GM21825 (cell line): ENCODE measurements at regions not wholly inside any gene's neighbourhood (a gene's known extent, or its start where the extent isn't known, plus 50 kb on each side); places are given as distances from the start of the nearest gene placed in this dataset.

Source experiments
- ATAC-seq: cut with Tn5 transposase; IDR thresholded peaks from one replicate; pipeline ENCODE4 v1.9.1; 2021; ENCODE audit warnings: mild to moderate bottlenecking, moderate library complexity; ENCODE audit not compliant: unreplicated experiment

- peak; percentile 51 for ATAC-seq
These were observed 68.9 kb upstream of the ADO start for GRCh38 chr10:62735464-62736167.

GRCh38 chr10:62736168-62736546 lies 68.4 kb upstream of the ADO start:
- ATAC-seq = no peak

GRCh38 chr10:62738916-62739315 lies 65.6 kb upstream of the ADO start:
- no peak for ATAC-seq

- no peak for ATAC-seq
These were observed 63.4 kb upstream of the ADO start for GRCh38 chr10:62740885-62741745.

- ATAC-seq = no peak
These were observed 62.5 kb upstream of the ADO start for GRCh38 chr10:62741996-62742395.

- ATAC-seq = no peak
These were observed 61.9 kb upstream of the ADO start for GRCh38 chr10:62742536-62743061.

GRCh38 chr10:62744136-62744535 lies 60.4 kb upstream of the ADO start:
- ATAC-seq = no peak

GRCh38 chr10:62745581-62745980 lies 58.9 kb upstream of the ADO start:
- no peak for ATAC-seq

GRCh38 chr10:62746951-62747729 lies 57.4 kb upstream of the ADO start:
- no peak for ATAC-seq

- ATAC-seq = peak; percentile 44
These were observed 56.1 kb upstream of the ADO start for GRCh38 chr10:62748386-62748785.

- ATAC-seq = no peak
These were observed 55.3 kb upstream of the ADO start for GRCh38 chr10:62749093-62749683.
